Mucosa of descending colon (tissue), 3 donors: ENCODE measurements at regions not wholly inside any gene's neighbourhood (a gene's known extent, or its start where the extent isn't known, plus 50 kb on each side); places are given as distances from the start of the nearest gene placed in this dataset.

Experiments used
- ATAC-seq: fragments of 200-7000 bp; cut with Tn5 transposase; one replicate; pipeline ENCODE4 v1.9.1; 2020; ENCODE audit warnings: mild to moderate bottlenecking, moderate library complexity
- DNase-seq, 3 donors: peaks; one replicate each; pipeline ENCODE4 v3.0.0-alpha.2; 2020
- H3K36me3 ChIP-seq: fragments of 200-600 bp; one replicate; pipeline ENCODE4 v1.8.0; 2021; ENCODE audit warnings: low read depth, mild to moderate bottlenecking
- H3K4me1 ChIP-seq: fragments of 200-600 bp; one replicate; pipeline ENCODE4 v1.8.0; 2021; ENCODE audit warnings: low read depth, mild to moderate bottlenecking
- H3K4me3 ChIP-seq: fragments of 200-600 bp; one replicate; pipeline ENCODE4 v1.8.0; 2021; ENCODE audit warnings: mild to moderate bottlenecking
- H3K9me3 ChIP-seq: fragments of 200-600 bp; one replicate; pipeline ENCODE4 v1.8.0; 2021; ENCODE audit warnings: mild to moderate bottlenecking
- intact Hi-C, 2 donors: fragments of 100-400 bp; cut with DNase I in 1 of 2; cut with micrococcal nuclease in 1 of 2; formaldehyde crosslinking; loops; one replicate each; pipeline versions ENCODE4 v1.11.0 to v1.11.1; 2022; cut with DNase I, micrococcal nuclease
- TF ChIP-seq, protein P1 (sequence below): fragments of 200-600 bp; IDR thresholded peaks from one replicate; pipeline ENCODE4 v1.8.0; 2022; ENCODE audit warnings: antibody characterized with exemption, mild to moderate bottlenecking
- donor health status: DM: no; HTN: no; CAD: no; lungs with moderate emphysema.
- donor health status: DM: no; HTN: no; CAD: no.
- donor health status: DM: no; HTN: yes; CAD: no.

DNA sequence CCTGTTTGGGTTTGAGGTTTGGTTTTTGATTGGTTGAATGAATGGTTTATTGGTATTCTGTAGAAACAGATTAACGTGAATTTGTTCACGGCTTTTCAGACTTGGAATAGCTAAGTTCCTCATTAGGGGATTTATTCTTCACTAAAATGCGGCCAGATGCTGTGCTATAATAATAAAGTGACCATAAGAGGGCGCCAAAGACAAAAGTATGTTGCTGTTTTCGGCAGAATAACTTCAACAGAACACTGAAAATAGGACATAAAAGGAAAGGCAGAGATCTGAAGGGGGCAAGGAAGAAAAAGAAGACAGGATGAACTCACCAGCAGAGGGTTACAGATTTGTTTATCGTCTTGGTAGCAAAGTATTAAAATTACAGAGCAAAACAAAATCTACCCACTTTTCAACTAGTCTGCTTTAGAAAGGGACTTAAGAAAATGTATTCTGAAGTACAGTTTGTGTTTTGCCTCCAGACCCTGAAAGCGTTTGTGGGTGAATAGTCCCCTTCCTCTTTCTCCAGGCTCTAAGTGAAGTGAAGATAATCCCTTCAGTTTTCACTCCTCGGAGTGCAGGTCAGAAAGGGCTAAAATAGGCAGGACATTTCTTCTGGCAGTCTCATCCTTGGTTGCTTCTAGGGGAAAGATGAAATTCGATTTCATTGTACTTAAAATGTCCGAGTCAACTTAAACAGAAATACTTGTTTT is 147.6 kb downstream of the IL20RB start:
- peak; percentile 34 for ATAC-seq
- intact Hi-C loops: loop anchor here (5.0 to 10.0 kb wide), 2 partner anchors 839 to 842 kb away; no protein-coding TSS in a partner anchor
- DNase-seq: peak in 1 of 3 donors; percentile 48

DNA sequence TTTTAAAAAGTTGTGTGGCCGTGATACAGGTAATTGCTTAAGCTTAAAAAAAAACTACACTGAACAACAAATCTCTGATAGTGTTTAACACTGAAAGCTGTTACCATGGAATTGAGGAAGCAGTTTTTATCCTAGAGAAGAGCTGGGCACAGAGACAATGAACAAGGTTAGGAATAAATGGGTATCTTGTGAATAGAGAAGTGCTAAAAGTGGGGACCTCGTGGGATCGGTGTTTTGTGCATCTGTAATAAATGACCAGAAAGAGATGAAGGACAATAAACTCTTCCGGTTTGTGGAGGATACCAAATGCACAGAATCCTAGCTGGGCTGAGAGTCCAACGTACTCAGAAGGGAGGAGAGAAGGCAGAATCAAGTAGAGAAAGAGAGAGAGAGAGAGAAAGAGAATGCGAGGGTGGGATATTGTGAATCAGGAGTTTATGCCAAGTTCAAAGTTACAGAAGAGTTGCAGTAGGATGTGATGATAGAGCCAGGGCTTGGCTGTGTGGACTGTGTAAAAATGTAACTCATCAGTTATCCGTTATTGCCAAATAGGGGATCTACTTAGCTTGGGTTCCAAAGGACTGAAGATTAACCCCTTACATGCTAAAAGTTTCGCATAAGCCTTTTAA is 148.9 kb downstream of the IL20RB start:
- no peak for DNase-seq
- intact Hi-C loops: loop anchor here (5.0 to 10.0 kb wide), 2 partner anchors 838 to 841 kb away; no protein-coding TSS in a partner anchor
- H3K36me3 ChIP-seq: no peaks in the 10 kb centered on the region
- no peaks in the 10 kb centered on the region for H3K9me3 ChIP-seq
- TF ChIP-seq, protein P1, sequence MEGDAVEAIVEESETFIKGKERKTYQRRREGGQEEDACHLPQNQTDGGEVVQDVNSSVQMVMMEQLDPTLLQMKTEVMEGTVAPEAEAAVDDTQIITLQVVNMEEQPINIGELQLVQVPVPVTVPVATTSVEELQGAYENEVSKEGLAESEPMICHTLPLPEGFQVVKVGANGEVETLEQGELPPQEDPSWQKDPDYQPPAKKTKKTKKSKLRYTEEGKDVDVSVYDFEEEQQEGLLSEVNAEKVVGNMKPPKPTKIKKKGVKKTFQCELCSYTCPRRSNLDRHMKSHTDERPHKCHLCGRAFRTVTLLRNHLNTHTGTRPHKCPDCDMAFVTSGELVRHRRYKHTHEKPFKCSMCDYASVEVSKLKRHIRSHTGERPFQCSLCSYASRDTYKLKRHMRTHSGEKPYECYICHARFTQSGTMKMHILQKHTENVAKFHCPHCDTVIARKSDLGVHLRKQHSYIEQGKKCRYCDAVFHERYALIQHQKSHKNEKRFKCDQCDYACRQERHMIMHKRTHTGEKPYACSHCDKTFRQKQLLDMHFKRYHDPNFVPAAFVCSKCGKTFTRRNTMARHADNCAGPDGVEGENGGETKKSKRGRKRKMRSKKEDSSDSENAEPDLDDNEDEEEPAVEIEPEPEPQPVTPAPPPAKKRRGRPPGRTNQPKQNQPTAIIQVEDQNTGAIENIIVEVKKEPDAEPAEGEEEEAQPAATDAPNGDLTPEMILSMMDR: no peak
- H3K4me1 ChIP-seq: no peaks in the 10 kb centered on the region
- no peak overlapping the region for H3K4me3 ChIP-seq
- no peak for ATAC-seq

More for the DNA sequence above, 147.6 kb downstream of the IL20RB start:
- H3K36me3 ChIP-seq: no peaks in the 10 kb centered on the region
- TF ChIP-seq, protein P1: peak; percentile 19
- H3K4me3 ChIP-seq: no peak overlapping the region
- H3K4me1 ChIP-seq: no peaks in the 10 kb centered on the region
- H3K9me3 ChIP-seq: no peaks in the 10 kb centered on the region

DNA sequence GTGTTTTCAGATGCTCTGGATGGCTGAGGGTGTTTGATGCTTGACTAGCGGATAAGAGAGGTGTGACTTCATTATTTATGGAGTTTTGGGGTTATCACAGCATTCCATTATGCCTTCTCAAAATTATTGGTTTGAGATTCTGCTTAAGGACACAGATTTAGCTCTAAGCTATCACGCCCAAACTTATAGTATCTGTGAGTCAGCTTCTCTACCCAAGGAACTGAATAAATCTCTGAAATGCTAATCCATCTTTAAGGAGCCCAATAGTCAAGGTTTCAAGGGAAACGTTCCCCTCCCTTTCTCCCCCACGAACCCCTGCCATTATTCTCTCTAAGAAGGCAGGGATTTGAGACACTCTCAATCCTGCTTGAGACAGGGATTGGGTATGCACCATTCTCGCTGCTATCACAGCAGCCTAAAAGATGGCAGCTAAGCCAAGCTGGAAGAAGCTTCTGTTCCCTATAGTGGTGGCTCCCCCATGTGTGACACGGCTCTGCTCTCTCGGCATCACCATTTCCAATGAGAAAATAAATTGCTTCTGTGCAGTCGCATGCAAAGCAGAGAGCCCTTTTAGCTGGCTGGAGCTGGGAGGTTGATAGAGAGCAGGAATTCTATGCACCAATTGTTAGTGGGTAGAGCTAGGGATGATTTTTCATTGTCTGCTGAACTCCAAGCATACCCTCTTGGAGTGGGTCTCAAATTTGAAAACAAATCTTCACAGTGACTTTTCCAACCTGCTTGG is 151.1 kb downstream of the IL20RB start:
- no peaks in the 10 kb centered on the region for H3K9me3 ChIP-seq
- intact Hi-C loops: loop anchor here (5.0 to 10.0 kb wide), 2 partner anchors 836 to 838 kb away; no protein-coding TSS in a partner anchor

DNA sequence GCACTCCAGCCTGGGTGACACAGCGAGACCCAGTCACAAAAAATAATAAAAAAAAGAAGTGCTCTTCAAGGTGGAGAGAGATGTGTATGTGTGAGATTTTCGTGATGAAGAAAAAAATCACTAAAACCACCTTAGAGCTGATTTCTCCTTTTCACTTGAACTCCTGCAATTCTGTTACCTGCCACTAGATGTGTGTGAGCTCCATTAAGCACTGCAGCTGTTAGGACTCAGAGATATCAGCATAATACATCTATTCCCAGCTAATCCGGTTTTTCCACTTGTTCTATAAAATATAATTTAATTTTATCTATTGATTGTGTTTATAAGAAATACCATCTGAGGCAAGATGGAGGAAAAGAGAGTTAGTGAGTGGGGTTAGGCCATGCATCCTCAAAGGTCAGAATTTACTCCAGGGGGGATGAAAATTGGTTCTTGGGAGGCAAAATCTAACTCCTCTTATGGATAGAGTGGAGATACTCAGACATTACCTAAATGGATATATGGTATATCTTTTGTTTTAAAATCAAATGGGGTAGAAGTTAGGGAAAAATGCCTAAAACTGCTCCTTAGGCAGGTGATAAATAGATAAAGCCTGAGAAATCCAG is 152.7 kb downstream of the IL20RB start:
- H3K4me3 ChIP-seq: no peak overlapping the region
- intact Hi-C loops: loop anchor here in 1 of 2 donors (10.0 kb wide), 1 partner anchor 864 kb away; no protein-coding TSS in a partner anchor
- H3K36me3 ChIP-seq: no peaks in the 10 kb centered on the region
- TF ChIP-seq, protein P1: peak; percentile 33
- DNase-seq: peak in 1 of 3 donors; percentile 9
- peak; percentile 39 for ATAC-seq
- no peaks in the 10 kb centered on the region for H3K9me3 ChIP-seq
- H3K4me1 ChIP-seq: no peaks in the 10 kb centered on the region

More for the DNA sequence above, 151.1 kb downstream of the IL20RB start:
- TF ChIP-seq, protein P1: no peak
- Histone ChIP-seq H3K4me3 (no peak overlapping the region), H3K4me1 (no peaks in the 10 kb centered on the region), H3K36me3 (no peaks in the 10 kb centered on the region)
- ATAC-seq (no peak), DNase-seq (no peak)

DNA sequence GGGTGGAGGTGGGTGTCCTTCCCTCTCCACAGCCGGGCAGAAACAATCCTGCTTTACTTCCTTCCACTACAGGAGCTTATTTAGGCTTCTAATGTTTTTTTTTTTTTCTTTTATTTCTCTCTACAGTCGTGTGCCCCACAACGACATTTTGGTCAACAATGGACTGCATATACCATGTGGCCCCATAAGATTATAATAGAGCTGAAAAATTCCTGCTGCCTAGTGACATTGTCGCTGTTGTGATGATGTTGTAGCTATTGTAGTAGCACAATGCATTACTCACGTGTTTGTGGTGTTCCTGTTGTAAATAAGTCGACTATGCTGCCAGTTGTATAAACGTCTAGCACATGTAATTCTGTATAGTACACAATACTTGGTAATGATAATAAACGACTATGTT is 153.7 kb downstream of the IL20RB start:
- TF ChIP-seq, protein P1: no peak
- H3K9me3 ChIP-seq: no peaks in the 10 kb centered on the region
- no peaks in the 10 kb centered on the region for H3K4me1 ChIP-seq
- DNase-seq (no peak), ATAC-seq (no peak)
- no peak overlapping the region for H3K4me3 ChIP-seq
- no peaks in the 10 kb centered on the region for H3K36me3 ChIP-seq
- intact Hi-C loops: loop anchor here in 1 of 2 donors (10.0 kb wide), 1 partner anchor 863 kb away; no protein-coding TSS in a partner anchor
